ENCODE measurements at regions not wholly inside any gene's neighbourhood (a gene's known extent, or its start where the extent isn't known, plus 50 kb on each side); places are given as distances from the start of the nearest gene placed in this dataset.

DNA sequence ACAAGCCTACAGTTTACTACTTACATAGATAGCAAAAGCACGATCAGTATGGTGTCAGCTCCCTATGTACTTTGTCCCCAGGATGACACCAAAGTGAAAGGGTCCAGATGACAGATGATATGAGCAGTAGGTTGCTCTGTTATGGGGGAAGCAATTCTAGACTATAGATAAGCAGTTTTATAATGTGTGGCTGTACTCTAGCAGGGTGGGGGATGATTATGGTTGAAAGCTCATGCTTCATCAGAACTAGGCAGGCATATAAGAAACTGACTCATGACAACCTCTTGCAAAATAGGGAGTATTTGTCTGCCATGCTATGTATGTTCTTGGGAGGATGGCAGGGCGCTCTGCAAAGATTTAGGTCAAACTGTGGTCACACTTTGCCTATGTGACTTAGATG, 158.2 kb upstream of the ZBED5 start:
- no TSS peak for BruUV-seq (replicated peaks)

DNA sequence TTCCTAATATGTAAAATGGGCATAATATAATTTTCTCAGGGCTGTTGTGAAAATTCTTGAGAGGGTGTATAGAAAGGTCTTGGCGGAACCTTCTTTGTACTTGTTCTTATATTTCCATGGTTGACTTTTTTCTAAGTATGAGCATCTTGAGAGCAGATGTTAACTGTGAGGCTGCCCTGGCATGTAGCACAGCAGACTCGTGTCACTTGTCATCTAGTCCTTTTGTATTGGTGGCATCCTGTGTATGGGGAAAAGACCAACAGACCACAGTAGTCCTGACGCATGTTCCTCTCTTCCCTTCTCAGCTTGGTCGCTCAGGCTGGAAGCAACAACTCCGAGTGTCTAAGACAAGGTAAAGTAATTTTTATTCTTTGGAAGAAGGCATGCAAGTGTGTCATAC, 153.8 kb upstream of the ZBED5 start:
- peaks cover 5% of the 10 kb centered on the region for H3K27me3 ChIP-seq (replicated peaks; ENCODE audit: insufficient read depth, low read depth, low read length, poor library complexity)
- no peaks in the 10 kb centered on the region for H3K4me1 ChIP-seq (ENCODE audit: insufficient read depth, low read length, poor library complexity, severe bottlenecking)
- no peaks in the 10 kb centered on the region for H3K9me3 ChIP-seq (ENCODE audit: low read depth, low read length, poor library complexity, severe bottlenecking)
- no peak overlapping the region for H3K27ac ChIP-seq (ENCODE audit: low read depth, low read length, poor library complexity, severe bottlenecking)
- TF ChIP-seq, protein P1, sequence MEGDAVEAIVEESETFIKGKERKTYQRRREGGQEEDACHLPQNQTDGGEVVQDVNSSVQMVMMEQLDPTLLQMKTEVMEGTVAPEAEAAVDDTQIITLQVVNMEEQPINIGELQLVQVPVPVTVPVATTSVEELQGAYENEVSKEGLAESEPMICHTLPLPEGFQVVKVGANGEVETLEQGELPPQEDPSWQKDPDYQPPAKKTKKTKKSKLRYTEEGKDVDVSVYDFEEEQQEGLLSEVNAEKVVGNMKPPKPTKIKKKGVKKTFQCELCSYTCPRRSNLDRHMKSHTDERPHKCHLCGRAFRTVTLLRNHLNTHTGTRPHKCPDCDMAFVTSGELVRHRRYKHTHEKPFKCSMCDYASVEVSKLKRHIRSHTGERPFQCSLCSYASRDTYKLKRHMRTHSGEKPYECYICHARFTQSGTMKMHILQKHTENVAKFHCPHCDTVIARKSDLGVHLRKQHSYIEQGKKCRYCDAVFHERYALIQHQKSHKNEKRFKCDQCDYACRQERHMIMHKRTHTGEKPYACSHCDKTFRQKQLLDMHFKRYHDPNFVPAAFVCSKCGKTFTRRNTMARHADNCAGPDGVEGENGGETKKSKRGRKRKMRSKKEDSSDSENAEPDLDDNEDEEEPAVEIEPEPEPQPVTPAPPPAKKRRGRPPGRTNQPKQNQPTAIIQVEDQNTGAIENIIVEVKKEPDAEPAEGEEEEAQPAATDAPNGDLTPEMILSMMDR (conservative IDR thresholded peaks at IDR 0.05; ENCODE audit: low read depth, low read length): no peak
- TF ChIP-seq EZH2 (IDR thresholded peaks at IDR 0.05; ENCODE audit: borderline replicate concordance, low read depth, low read length, poor library complexity, severe bottlenecking): no peak
- intact Hi-C loops (cut with micrococcal nuclease; ENCODE audit: unreplicated experiment): no loop called here
- DNase-seq (ENCODE audit: low spot score): no peak
- ChIA-PET CTCF (interaction anchor here (2.3 kb wide), 1 partner anchor 78 kb away, joined by 10 read pairs; no protein-coding TSS in a partner anchor), POLR2A (ENCODE audit: low non-redundant PET) (no interaction called here)
- no peaks in the 10 kb centered on the region for H3K36me3 ChIP-seq (ENCODE audit: insufficient read depth, low read length, poor library complexity, severe bottlenecking)
- no TSS peak for BruUV-seq (replicated peaks)
- no peak overlapping the region for H3K4me3 ChIP-seq (ENCODE audit: low read depth, low read length, poor library complexity, severe bottlenecking)

More for the DNA sequence above, 158.2 kb upstream of the ZBED5 start:
- no peak for DNase-seq (ENCODE audit: low spot score)
- POLR2A ChIA-PET (ENCODE audit: low non-redundant PET): no interaction called here
- TF ChIP-seq, protein P1 (conservative IDR thresholded peaks at IDR 0.05; ENCODE audit: low read depth, low read length): no peak
- no peak for TF ChIP-seq EZH2 (IDR thresholded peaks at IDR 0.05; ENCODE audit: borderline replicate concordance, low read depth, low read length, poor library complexity, severe bottlenecking)
- peaks cover 5% of the 10 kb centered on the region for H3K27me3 ChIP-seq (replicated peaks; ENCODE audit: insufficient read depth, low read depth, low read length, poor library complexity)
- H3K4me3 ChIP-seq (ENCODE audit: low read depth, low read length, poor library complexity, severe bottlenecking): no peak overlapping the region
- no peaks in the 10 kb centered on the region for H3K36me3 ChIP-seq (ENCODE audit: insufficient read depth, low read length, poor library complexity, severe bottlenecking)
- H3K4me1 ChIP-seq (ENCODE audit: insufficient read depth, low read length, poor library complexity, severe bottlenecking): no peaks in the 10 kb centered on the region
- CTCF ChIA-PET: interaction anchor here (1.1 kb wide), 1 partner anchor 82 kb away, joined by 5 read pairs; no protein-coding TSS in a partner anchor
- H3K9me3 ChIP-seq (ENCODE audit: low read depth, low read length, poor library complexity, severe bottlenecking): no peaks in the 10 kb centered on the region
- intact Hi-C loops (cut with micrococcal nuclease; ENCODE audit: unreplicated experiment): no loop called here
- H3K27ac ChIP-seq (ENCODE audit: low read depth, low read length, poor library complexity, severe bottlenecking): no peak overlapping the region

DNA sequence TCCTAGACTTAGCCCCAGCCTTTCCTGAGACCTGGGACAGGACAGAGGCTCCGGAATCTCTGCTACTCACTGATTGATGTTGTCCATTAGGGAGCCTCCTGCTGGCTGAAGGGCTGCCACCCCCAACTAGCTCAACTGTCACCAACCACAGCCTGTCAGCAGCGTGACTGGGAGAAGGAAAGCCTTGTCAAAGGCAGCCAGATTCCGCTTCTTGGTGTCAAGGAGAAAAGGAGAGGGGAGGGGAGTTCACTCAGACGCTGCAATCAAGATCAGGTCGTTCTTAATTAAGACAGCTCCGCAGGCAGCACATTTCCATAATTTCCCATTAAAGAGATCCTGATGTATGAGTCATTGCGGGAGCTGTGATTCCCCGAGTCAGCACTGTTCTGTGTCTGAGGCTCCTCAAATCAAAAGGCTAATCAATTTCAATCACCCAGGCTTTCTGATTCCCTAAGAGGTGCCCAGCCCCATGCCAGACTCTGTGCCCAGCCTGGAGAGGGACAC, 152.8 kb upstream of the ZBED5 start:
- Histone ChIP-seq H3K27me3 (replicated peaks; ENCODE audit: insufficient read depth, low read depth, low read length, poor library complexity) (peaks cover 5% of the 10 kb centered on the region), H3K27ac (ENCODE audit: low read depth, low read length, poor library complexity, severe bottlenecking) (no peak overlapping the region), H3K4me3 (ENCODE audit: low read depth, low read length, poor library complexity, severe bottlenecking) (no peak overlapping the region), H3K9me3 (ENCODE audit: low read depth, low read length, poor library complexity, severe bottlenecking) (no peaks in the 10 kb centered on the region), H3K36me3 (ENCODE audit: insufficient read depth, low read length, poor library complexity, severe bottlenecking) (no peaks in the 10 kb centered on the region), H3K4me1 (ENCODE audit: insufficient read depth, low read length, poor library complexity, severe bottlenecking) (no peaks in the 10 kb centered on the region)
- ChIA-PET CTCF (interaction anchor here (1.5 to 2.3 kb wide), 2 partner anchors 11 to 77 kb away, joined by 3 to 10 read pairs; no protein-coding TSS in a partner anchor), POLR2A (ENCODE audit: low non-redundant PET) (no interaction called here)
- TF ChIP-seq, protein P1 (conservative IDR thresholded peaks at IDR 0.05; ENCODE audit: low read depth, low read length): peak; percentile 40
- TF ChIP-seq EZH2 (IDR thresholded peaks at IDR 0.05; ENCODE audit: borderline replicate concordance, low read depth, low read length, poor library complexity, severe bottlenecking): no peak
- DNase-seq (ENCODE audit: low spot score): peak; percentile 33
- BruUV-seq (replicated peaks): no TSS peak
- intact Hi-C loops (cut with micrococcal nuclease; ENCODE audit: unreplicated experiment): no loop called here

All from A673 (cell line).